Neural cell (in vitro differentiated cells): ENCODE measurements at regions not wholly inside any gene's neighbourhood (a gene's known extent, or its start where the extent isn't known, plus 50 kb on each side); places are given as distances from the start of the nearest gene placed in this dataset.

Experiments
- EZH2 ChIP-seq: fragments of 200-600, 300-800 bp; shearing (Covaris generic), sonication (generic); IDR thresholded peaks from 2 replicates; pipeline ENCODE4 v1.6.1; 2014; ENCODE audit warnings: antibody characterized with exemption, low read length, borderline replicate concordance, mild to moderate bottlenecking; ENCODE audit not compliant: insufficient read depth, poor library complexity, severe bottlenecking
- TAF1 ChIP-seq: IDR thresholded peaks from 2 replicates; pipeline ENCODE4 v1.6.1; 2012; ENCODE audit warnings: low read depth
- TF ChIP-seq, protein P1 (sequence below): fragments of 450-650 bp; IDR thresholded peaks from 2 replicates; pipeline ENCODE4 v1.5.1; 2014; ENCODE audit warnings: antibody characterized with exemption, mild to moderate bottlenecking, moderate library complexity; ENCODE audit not compliant: poor library complexity, severe bottlenecking

DNA sequence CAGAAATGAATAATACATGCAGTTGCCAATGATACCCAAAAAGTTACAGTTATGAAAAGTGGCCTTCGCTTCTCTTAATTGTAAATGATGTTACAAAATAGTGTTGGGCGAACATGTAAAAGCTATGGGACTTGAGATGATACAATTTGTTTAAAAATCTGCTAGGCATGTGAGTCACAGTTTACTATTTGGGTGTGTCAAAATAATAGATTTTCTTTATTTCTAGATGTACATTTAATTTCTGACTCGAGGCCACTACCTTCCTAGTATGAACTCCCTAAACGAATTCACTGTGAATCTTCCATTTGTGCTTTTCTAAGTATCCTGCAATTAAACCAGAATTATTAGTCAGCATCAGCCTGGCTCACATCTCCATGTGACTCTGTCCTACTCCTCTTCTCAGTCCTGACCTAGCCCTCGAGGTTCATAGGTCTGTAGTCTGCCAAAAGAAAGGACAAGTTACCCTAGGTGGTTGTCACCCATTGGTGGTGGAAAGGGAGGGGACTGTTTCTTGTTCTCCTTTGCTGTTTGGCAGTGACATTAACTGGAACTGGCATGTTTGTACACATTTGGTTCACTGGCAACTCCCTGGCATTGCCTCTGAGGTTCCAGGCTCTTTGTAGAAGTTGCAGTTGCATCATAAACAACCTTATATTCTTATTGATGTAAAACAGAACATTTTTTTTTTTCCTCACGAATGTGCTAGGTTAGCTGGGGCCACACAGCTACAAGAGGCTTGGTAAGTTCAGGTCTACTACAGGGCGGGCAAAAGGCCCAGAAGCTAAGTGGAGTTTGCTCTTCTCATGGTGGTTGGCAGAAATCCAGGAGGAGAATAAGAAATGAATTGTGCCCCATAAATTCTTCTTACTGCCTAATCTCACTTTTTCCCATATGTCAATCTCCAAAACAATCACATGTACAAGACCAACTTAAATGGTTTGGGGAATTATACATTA is 746.5 kb upstream of the ADAMTS5 start:
- TF ChIP-seq, protein P1, sequence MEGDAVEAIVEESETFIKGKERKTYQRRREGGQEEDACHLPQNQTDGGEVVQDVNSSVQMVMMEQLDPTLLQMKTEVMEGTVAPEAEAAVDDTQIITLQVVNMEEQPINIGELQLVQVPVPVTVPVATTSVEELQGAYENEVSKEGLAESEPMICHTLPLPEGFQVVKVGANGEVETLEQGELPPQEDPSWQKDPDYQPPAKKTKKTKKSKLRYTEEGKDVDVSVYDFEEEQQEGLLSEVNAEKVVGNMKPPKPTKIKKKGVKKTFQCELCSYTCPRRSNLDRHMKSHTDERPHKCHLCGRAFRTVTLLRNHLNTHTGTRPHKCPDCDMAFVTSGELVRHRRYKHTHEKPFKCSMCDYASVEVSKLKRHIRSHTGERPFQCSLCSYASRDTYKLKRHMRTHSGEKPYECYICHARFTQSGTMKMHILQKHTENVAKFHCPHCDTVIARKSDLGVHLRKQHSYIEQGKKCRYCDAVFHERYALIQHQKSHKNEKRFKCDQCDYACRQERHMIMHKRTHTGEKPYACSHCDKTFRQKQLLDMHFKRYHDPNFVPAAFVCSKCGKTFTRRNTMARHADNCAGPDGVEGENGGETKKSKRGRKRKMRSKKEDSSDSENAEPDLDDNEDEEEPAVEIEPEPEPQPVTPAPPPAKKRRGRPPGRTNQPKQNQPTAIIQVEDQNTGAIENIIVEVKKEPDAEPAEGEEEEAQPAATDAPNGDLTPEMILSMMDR = no peak
- no peak for TF ChIP-seq EZH2
- no peak for TF ChIP-seq TAF1
